Bronchial epithelial cell (primary cell): ENCODE measurements at regions not wholly inside any gene's neighbourhood (a gene's known extent, or its start where the extent isn't known, plus 50 kb on each side); places are given as distances from the start of the nearest gene placed in this dataset.
A peak's percentile ranks its signal among the peaks of the same experiment; 100 is the strongest.

Experiments
- DNase-seq: peaks from one replicate; pipeline ENCODE4 v3.0.0-alpha.2; 2010; ENCODE audit warnings: low read depth
- FAIRE-seq: peaks from 2 replicates; lab custom pipeline; 2011; peaks lifted over from hg19 to GRCh38; lab: Jason Lieb, UNC
- H3K27me3 ChIP-seq: 2 replicates; pipeline ENCODE4 v1.5.1; 2011; ENCODE audit warnings: low read length; ENCODE audit not compliant: control insufficient read depth, insufficient read depth
- H3K36me3 ChIP-seq: 2 replicates; pipeline ENCODE4 v1.5.1; 2011; ENCODE audit warnings: low read length; ENCODE audit not compliant: control insufficient read depth, insufficient read depth
- H3K4me3 ChIP-seq: 2 replicates; pipeline ENCODE4 v1.5.1; 2011; ENCODE audit warnings: mild to moderate bottlenecking, low read depth, low read length, control low read depth
- TF ChIP-seq, protein P1 (sequence below): IDR thresholded peaks from 2 replicates; pipeline ENCODE4 v1.5.1; 2011; ENCODE audit warnings: mild to moderate bottlenecking, moderate library complexity, low read length, control low read depth, inconsistent platforms; ENCODE audit not compliant: insufficient read depth, severe bottlenecking

DNA sequence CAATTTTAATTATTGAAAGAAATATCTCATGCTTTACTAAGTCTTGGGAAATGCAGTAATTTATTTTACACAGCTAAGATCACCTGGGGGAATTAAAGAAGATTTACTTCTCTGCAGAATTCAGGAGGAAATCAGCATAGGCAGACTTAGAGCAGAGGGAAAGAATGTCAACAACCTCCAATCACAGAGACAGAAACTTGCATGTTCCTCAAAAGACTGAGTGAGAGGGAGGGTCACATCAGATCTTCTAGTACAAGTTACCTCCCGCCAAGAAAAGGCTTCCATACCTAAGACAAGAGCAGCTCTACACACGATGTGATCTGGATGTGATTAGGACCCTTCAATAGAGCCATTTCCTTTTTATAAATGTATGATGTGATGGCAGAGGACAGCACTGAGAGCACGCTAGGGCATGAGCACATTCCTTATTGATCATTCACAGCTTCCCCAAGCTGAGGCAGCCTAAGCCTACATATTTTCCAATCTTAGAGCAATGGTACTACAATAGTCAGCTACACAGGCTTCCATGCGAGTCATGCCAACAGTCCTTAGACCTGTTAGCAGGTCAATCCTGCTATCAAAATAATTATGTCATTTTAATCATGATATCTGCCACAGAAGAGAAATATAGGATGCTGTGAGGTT is 403.3 kb downstream of the ETNK1 start:
- H3K27me3 ChIP-seq: no peaks in the 10 kb centered on the region
- FAIRE-seq: no peak
- peak; percentile 86 for DNase-seq
- H3K36me3 ChIP-seq: no peaks in the 10 kb centered on the region
- H3K4me3 ChIP-seq: no peak overlapping the region
- TF ChIP-seq, protein P1, sequence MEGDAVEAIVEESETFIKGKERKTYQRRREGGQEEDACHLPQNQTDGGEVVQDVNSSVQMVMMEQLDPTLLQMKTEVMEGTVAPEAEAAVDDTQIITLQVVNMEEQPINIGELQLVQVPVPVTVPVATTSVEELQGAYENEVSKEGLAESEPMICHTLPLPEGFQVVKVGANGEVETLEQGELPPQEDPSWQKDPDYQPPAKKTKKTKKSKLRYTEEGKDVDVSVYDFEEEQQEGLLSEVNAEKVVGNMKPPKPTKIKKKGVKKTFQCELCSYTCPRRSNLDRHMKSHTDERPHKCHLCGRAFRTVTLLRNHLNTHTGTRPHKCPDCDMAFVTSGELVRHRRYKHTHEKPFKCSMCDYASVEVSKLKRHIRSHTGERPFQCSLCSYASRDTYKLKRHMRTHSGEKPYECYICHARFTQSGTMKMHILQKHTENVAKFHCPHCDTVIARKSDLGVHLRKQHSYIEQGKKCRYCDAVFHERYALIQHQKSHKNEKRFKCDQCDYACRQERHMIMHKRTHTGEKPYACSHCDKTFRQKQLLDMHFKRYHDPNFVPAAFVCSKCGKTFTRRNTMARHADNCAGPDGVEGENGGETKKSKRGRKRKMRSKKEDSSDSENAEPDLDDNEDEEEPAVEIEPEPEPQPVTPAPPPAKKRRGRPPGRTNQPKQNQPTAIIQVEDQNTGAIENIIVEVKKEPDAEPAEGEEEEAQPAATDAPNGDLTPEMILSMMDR: no peak

- Histone ChIP-seq H3K36me3 (no peaks in the 10 kb centered on the region), H3K27me3 (no peaks in the 10 kb centered on the region), H3K4me3 (no peak overlapping the region)
- TF ChIP-seq, protein P1: no peak
- DNase-seq (no peak), FAIRE-seq (no peak)
Measured at GRCh38 chr12:23029185-23029584, 404.2 kb downstream of the ETNK1 start.

DNA sequence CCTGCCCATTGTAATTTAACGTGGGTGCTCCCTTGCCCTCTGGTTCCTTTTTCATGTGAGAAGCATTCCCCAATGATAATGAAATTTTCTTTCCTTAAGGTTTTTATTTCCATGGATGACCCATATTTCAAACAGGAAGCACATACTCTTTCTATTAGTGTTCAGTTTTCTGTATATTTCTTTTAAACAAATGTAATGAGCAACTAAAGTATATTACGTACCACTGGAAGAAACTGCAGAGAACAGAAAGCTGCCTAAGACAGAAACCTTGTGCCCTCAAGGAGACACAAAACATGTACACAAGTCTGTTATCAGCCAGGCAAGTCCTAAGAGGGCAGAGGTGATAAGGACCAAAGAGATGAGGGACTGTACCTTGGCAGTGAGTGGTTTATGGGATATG is 414.9 kb downstream of the ETNK1 start:
- no peaks in the 10 kb centered on the region for H3K27me3 ChIP-seq

GRCh38 chr12:23041774-23042173 is 416.8 kb downstream of the ETNK1 start:
- no peaks in the 10 kb centered on the region for H3K27me3 ChIP-seq
- DNase-seq (no peak), FAIRE-seq (no peak)
- TF ChIP-seq, protein P1: no peak
- H3K36me3 ChIP-seq: no peaks in the 10 kb centered on the region
- H3K4me3 ChIP-seq: no peak overlapping the region

More for the DNA sequence above, 414.9 kb downstream of the ETNK1 start:
- FAIRE-seq: no peak
- Histone ChIP-seq H3K36me3 (no peaks in the 10 kb centered on the region), H3K4me3 (no peak overlapping the region)
- TF ChIP-seq, protein P1: no peak
- DNase-seq: no peak

- Histone ChIP-seq H3K36me3 (no peaks in the 10 kb centered on the region), H3K4me3 (no peak overlapping the region), H3K27me3 (no peaks in the 10 kb centered on the region)
- TF ChIP-seq, protein P1: no peak
- no peak for FAIRE-seq
- no peak for DNase-seq
Measured at GRCh38 chr12:23043646-23044045, 418.7 kb downstream of the ETNK1 start.

DNA sequence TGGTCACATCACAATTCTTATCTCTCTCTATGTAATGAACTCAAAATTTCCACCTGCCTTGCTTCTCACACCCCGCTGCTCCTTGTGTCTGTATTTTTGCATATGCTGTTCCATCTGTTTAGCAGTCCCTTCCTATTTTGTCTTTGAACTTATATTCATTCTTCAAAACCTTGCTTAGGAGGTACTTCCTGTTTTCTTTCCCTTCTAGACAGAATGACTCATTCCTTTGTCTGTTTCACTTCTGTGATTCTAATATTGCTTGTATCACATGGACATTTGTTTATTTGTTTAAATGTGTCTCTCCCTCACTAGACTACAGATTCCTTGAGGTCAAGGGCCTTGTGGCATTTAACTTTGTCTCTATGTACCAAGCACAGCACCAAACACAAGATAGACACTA is 424.2 kb downstream of the ETNK1 start:
- TF ChIP-seq, protein P1: no peak
- no peak overlapping the region for H3K4me3 ChIP-seq
- H3K27me3 ChIP-seq: no peaks in the 10 kb centered on the region
- FAIRE-seq (no peak), DNase-seq (peak; percentile 72)
- H3K36me3 ChIP-seq: no peaks in the 10 kb centered on the region
